GM12875 (cell line): ENCODE measurements at regions not wholly inside any gene's neighbourhood (a gene's known extent, or its start where the extent isn't known, plus 50 kb on each side); places are given as distances from the start of the nearest gene placed in this dataset.

Experiments used
- H3K4me3 ChIP-seq: one replicate; pipeline ENCODE4 v1.5.1; 2011; ENCODE audit warnings: low read depth, low read length, control low read depth
- CTCF ChIP-seq: IDR thresholded peaks from 2 replicates; pipeline ENCODE4 v1.5.1; 2011; ENCODE audit warnings: low read depth, mild to moderate bottlenecking, control low read depth, inconsistent platforms, low read length, moderate library complexity, borderline replicate concordance; ENCODE audit not compliant: insufficient read depth

GRCh38 chr1:38258085-38258627 is 211.6 kb upstream of the POU3F1 start:
- no peak for TF ChIP-seq CTCF
- H3K4me3 ChIP-seq: no peak overlapping the region

- TF ChIP-seq CTCF: no peak
- no peak overlapping the region for H3K4me3 ChIP-seq
Measured at GRCh38 chr1:38257374-38257773, 210.8 kb upstream of the POU3F1 start.

GRCh38 chr1:38256072-38256471 is 209.5 kb upstream of the POU3F1 start:
- no peak for TF ChIP-seq CTCF

GRCh38 chr1:38253314-38253713 is 206.7 kb upstream of the POU3F1 start:
- no peak overlapping the region for H3K4me3 ChIP-seq
- TF ChIP-seq CTCF: no peak

More at GRCh38 chr1:38256072-38256471, 209.5 kb upstream of the POU3F1 start:
- H3K4me3 ChIP-seq: no peak overlapping the region

GRCh38 chr1:38250356-38250755 is 203.8 kb upstream of the POU3F1 start:
- TF ChIP-seq CTCF: no peak
- no peak overlapping the region for H3K4me3 ChIP-seq

- H3K4me3 ChIP-seq: no peak overlapping the region
- TF ChIP-seq CTCF: no peak
Measured at GRCh38 chr1:38249001-38249400, 202.4 kb upstream of the POU3F1 start.
